ENCODE measurements at regions not wholly inside any gene's neighbourhood (a gene's known extent, or its start where the extent isn't known, plus 50 kb on each side); places are given as distances from the start of the nearest gene placed in this dataset.

- no peaks in the 10 kb centered on the region for H3K79me2 ChIP-seq (ENCODE audit: insufficient read depth, low read length)
- intact Hi-C loops (cut with micrococcal nuclease): no loop called here
- H3K4me2 ChIP-seq (ENCODE audit: low read length): no peak overlapping the region
- ChIA-PET RAD21 (ENCODE audit: low non-redundant PET in 1 of 2, low total read pairs in 2 of 2, uncharacterized antibody in 2 of 2, unreplicated experiment in 2 of 2) (no interaction called here), CTCF (no interaction called here), POLR2A (no interaction called here)
- H3K4me3 ChIP-seq (replicated peaks in 1 of 2; ENCODE audit: low read depth in 1 of 2, low read length in 2 of 2): no peak overlapping the region
- no peaks in the 10 kb centered on the region for H3K36me3 ChIP-seq (ENCODE audit: control insufficient read depth in 1 of 2, insufficient read depth in 2 of 2, low read length in 2 of 2)
- no peaks in the 10 kb centered on the region for H4K20me1 ChIP-seq (ENCODE audit: insufficient read depth)
- H3K9ac ChIP-seq (ENCODE audit: low read length): no peak overlapping the region
- no peak overlapping the region for H2AFZ ChIP-seq (ENCODE audit: low read depth, low read length, poor library complexity, severe bottlenecking)
- no peaks in the 10 kb centered on the region for H3K27me3 ChIP-seq (ENCODE audit: insufficient read depth, low read length)
- no peaks in the 10 kb centered on the region for H3K4me1 ChIP-seq (ENCODE audit: control insufficient read depth in 1 of 2, insufficient read depth in 2 of 2, low read length in 2 of 2)
- H3K9me2 ChIP-seq (ENCODE audit: insufficient read depth): no peaks in the 10 kb centered on the region
- DNase-seq (ENCODE audit: low read depth, low spot score) (no peak), ATAC-seq (no peak)
- no TSS peak for BruUV-seq (replicated peaks)
- TF ChIP-seq TCF7L2 (IDR thresholded peaks at IDR 0.05; ENCODE audit: borderline replicate concordance, extremely low read depth, insufficient read depth, insufficient read length) (no peak), SIN3A (IDR thresholded peaks at IDR 0.05; ENCODE audit: low read depth) (no peak), ELF1 (IDR thresholded peaks at IDR 0.05; ENCODE audit: borderline replicate concordance, low read depth) (no peak), FOSL1 (IDR thresholded peaks at IDR 0.05; ENCODE audit: low read depth) (no peak), ZNF274 (IDR thresholded peaks at IDR 0.05; ENCODE audit: low read depth, low read length) (no peak), EZH2 (IDR thresholded peaks at IDR 0.05) (no peak), JUND (IDR thresholded peaks at IDR 0.05) (no peak), ZFX (IDR thresholded peaks at IDR 0.05) (no peak), CBX3 (IDR thresholded peaks at IDR 0.05; ENCODE audit: low read depth) (no peak)
- H3K27ac ChIP-seq (ENCODE audit: low read depth, low read length): no peak overlapping the region
- no peaks in the 10 kb centered on the region for H3K9me3 ChIP-seq (ENCODE audit: control insufficient read depth in 1 of 2, insufficient read depth in 1 of 2, low read depth in 1 of 2, low read length in 2 of 2)
Observed at GRCh38 chr12:93292731-93293566, 84.8 kb upstream of the NUDT4 start.

- Histone ChIP-seq H3K4me3 (replicated peaks in 1 of 2; ENCODE audit: low read depth in 1 of 2, low read length in 2 of 2) (no peak overlapping the region), H3K9ac (ENCODE audit: low read length) (no peak overlapping the region), H3K27ac (ENCODE audit: low read depth, low read length) (no peak overlapping the region), H3K36me3 (ENCODE audit: control insufficient read depth in 1 of 2, insufficient read depth in 2 of 2, low read length in 2 of 2) (no peaks in the 10 kb centered on the region), H3K4me2 (ENCODE audit: low read length) (no peak overlapping the region), H3K79me2 (ENCODE audit: insufficient read depth, low read length) (no peaks in the 10 kb centered on the region), H3K4me1 (ENCODE audit: control insufficient read depth in 1 of 2, insufficient read depth in 2 of 2, low read length in 2 of 2) (no peaks in the 10 kb centered on the region), H3K9me2 (ENCODE audit: insufficient read depth) (no peaks in the 10 kb centered on the region), H2AFZ (ENCODE audit: low read depth, low read length, poor library complexity, severe bottlenecking) (no peak overlapping the region), H4K20me1 (ENCODE audit: insufficient read depth) (no peaks in the 10 kb centered on the region), H3K9me3 (ENCODE audit: control insufficient read depth in 1 of 2, insufficient read depth in 1 of 2, low read depth in 1 of 2, low read length in 2 of 2) (no peaks in the 10 kb centered on the region), H3K27me3 (ENCODE audit: insufficient read depth, low read length) (no peaks in the 10 kb centered on the region)
- ATAC-seq (no peak), DNase-seq (ENCODE audit: low read depth, low spot score) (no peak)
- POLR2A ChIA-PET: no interaction called here
- CTCF ChIA-PET: interaction anchor here (1.1 kb wide), 1 partner anchor 13 kb away, joined by 3 read pairs; no protein-coding TSS in a partner anchor
- no TSS peak for BruUV-seq (replicated peaks)
- intact Hi-C loops (cut with micrococcal nuclease): no loop called here
- RAD21 ChIA-PET (ENCODE audit: low non-redundant PET in 1 of 2, low total read pairs in 2 of 2, uncharacterized antibody in 2 of 2, unreplicated experiment in 2 of 2): no interaction called here
- no peak for TF ChIP-seq REST (IDR thresholded peaks at IDR 0.05; ENCODE audit: low read depth)
- no peak for TF ChIP-seq ATF3 (IDR thresholded peaks at IDR 0.05)
- no peak for TF ChIP-seq ZFX (IDR thresholded peaks at IDR 0.05)
- TF ChIP-seq SRF (IDR thresholded peaks at IDR 0.05; ENCODE audit: low read depth): no peak
- TF ChIP-seq CBX3 (IDR thresholded peaks at IDR 0.05; ENCODE audit: low read depth): no peak
- TF ChIP-seq CEBPB (IDR thresholded peaks at IDR 0.05; ENCODE audit: low read depth): no peak
Observed at GRCh38 chr12:93297032-93297431, 80.7 kb upstream of the NUDT4 start.
